ENCODE measurements at regions not wholly inside any gene's neighbourhood (a gene's known extent, or its start where the extent isn't known, plus 50 kb on each side); places are given as distances from the start of the nearest gene placed in this dataset.

DNA sequence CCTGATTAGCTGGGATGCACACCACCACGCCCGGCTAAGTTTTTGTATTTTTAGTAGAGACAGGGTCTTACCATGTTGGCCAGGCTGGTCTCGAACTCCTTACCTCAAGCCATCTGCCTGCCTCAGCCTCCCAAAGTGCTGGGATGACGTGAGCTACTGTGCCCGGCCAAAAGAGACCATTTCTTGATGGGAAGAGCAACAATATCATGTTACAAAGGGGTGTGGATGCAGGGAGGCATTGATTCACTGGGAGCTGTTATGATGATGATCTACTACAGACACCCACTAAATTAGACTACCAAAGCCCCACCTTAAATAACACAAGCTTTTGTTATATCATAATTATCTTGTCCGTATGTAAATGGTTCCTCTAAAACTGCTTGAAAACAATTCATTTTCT, 81.4 kb upstream of the PSMD7 start (continued):
- TF ChIP-seq, protein P1, sequence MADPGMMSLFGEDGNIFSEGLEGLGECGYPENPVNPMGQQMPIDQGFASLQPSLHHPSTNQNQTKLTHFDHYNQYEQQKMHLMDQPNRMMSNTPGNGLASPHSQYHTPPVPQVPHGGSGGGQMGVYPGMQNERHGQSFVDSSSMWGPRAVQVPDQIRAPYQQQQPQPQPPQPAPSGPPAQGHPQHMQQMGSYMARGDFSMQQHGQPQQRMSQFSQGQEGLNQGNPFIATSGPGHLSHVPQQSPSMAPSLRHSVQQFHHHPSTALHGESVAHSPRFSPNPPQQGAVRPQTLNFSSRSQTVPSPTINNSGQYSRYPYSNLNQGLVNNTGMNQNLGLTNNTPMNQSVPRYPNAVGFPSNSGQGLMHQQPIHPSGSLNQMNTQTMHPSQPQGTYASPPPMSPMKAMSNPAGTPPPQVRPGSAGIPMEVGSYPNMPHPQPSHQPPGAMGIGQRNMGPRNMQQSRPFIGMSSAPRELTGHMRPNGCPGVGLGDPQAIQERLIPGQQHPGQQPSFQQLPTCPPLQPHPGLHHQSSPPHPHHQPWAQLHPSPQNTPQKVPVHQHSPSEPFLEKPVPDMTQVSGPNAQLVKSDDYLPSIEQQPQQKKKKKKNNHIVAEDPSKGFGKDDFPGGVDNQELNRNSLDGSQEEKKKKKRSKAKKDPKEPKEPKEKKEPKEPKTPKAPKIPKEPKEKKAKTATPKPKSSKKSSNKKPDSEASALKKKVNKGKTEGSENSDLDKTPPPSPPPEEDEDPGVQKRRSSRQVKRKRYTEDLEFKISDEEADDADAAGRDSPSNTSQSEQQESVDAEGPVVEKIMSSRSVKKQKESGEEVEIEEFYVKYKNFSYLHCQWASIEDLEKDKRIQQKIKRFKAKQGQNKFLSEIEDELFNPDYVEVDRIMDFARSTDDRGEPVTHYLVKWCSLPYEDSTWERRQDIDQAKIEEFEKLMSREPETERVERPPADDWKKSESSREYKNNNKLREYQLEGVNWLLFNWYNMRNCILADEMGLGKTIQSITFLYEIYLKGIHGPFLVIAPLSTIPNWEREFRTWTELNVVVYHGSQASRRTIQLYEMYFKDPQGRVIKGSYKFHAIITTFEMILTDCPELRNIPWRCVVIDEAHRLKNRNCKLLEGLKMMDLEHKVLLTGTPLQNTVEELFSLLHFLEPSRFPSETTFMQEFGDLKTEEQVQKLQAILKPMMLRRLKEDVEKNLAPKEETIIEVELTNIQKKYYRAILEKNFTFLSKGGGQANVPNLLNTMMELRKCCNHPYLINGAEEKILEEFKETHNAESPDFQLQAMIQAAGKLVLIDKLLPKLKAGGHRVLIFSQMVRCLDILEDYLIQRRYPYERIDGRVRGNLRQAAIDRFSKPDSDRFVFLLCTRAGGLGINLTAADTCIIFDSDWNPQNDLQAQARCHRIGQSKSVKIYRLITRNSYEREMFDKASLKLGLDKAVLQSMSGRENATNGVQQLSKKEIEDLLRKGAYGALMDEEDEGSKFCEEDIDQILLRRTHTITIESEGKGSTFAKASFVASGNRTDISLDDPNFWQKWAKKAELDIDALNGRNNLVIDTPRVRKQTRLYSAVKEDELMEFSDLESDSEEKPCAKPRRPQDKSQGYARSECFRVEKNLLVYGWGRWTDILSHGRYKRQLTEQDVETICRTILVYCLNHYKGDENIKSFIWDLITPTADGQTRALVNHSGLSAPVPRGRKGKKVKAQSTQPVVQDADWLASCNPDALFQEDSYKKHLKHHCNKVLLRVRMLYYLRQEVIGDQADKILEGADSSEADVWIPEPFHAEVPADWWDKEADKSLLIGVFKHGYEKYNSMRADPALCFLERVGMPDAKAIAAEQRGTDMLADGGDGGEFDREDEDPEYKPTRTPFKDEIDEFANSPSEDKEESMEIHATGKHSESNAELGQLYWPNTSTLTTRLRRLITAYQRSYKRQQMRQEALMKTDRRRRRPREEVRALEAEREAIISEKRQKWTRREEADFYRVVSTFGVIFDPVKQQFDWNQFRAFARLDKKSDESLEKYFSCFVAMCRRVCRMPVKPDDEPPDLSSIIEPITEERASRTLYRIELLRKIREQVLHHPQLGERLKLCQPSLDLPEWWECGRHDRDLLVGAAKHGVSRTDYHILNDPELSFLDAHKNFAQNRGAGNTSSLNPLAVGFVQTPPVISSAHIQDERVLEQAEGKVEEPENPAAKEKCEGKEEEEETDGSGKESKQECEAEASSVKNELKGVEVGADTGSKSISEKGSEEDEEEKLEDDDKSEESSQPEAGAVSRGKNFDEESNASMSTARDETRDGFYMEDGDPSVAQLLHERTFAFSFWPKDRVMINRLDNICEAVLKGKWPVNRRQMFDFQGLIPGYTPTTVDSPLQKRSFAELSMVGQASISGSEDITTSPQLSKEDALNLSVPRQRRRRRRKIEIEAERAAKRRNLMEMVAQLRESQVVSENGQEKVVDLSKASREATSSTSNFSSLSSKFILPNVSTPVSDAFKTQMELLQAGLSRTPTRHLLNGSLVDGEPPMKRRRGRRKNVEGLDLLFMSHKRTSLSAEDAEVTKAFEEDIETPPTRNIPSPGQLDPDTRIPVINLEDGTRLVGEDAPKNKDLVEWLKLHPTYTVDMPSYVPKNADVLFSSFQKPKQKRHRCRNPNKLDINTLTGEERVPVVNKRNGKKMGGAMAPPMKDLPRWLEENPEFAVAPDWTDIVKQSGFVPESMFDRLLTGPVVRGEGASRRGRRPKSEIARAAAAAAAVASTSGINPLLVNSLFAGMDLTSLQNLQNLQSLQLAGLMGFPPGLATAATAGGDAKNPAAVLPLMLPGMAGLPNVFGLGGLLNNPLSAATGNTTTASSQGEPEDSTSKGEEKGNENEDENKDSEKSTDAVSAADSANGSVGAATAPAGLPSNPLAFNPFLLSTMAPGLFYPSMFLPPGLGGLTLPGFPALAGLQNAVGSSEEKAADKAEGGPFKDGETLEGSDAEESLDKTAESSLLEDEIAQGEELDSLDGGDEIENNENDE (IDR thresholded peaks at IDR 0.05; ENCODE audit: insufficient replicate concordance, low read length) = no peak
- TF ChIP-seq CTBP2 (IDR thresholded peaks at IDR 0.05; ENCODE audit: borderline replicate concordance, insufficient read depth, insufficient read length, low read length) = no peak

Measured in H1 (cell line).